SK-N-SH treated with all-trans-retinoic acid at 6 μM for 48 hours (cell line): ENCODE measurements at regions not wholly inside any gene's neighbourhood (a gene's known extent, or its start where the extent isn't known, plus 50 kb on each side); places are given as distances from the start of the nearest gene placed in this dataset.

Experiments
- ATAC-seq: fragments of 200-7000 bp; cut with Tn5 transposase; 3 replicates; pipeline ENCODE4 v1.9.1; 2020; ENCODE audit warnings: mild to moderate bottlenecking, moderate library complexity
- ARNTL ChIP-seq: fragments of 450-650 bp; formaldehyde crosslinking; IDR thresholded peaks from 2 replicates; pipeline ENCODE4 v1.5.0; 2020; ENCODE audit warnings: low read depth, mild to moderate bottlenecking, moderate library complexity, borderline replicate concordance
- BACH2 ChIP-seq: fragments of 250-450 bp; sonication (Bioruptor Pico); IDR thresholded peaks from 2 replicates; pipeline ENCODE4 v1.9.0; 2021; ENCODE audit warnings: mild to moderate bottlenecking, borderline replicate concordance
- CREB5 ChIP-seq: fragments of 250-450 bp; sonication (Bioruptor Pico); IDR thresholded peaks from 2 replicates; pipeline ENCODE4 v1.5.1; 2020; ENCODE audit warnings: low read depth, mild to moderate bottlenecking, moderate library complexity
- CSDC2 ChIP-seq: fragments of 250-450 bp; sonication (Bioruptor Pico); IDR thresholded peaks from 2 replicates; pipeline ENCODE4 v1.5.0; 2020; ENCODE audit warnings: mild to moderate bottlenecking, moderate library complexity
- CSRNP3 ChIP-seq: fragments of 250-450 bp; sonication (Bioruptor Pico); IDR thresholded peaks from 2 replicates; pipeline ENCODE4 v1.5.1; 2021; ENCODE audit warnings: mild to moderate bottlenecking, moderate library complexity
- ESRRG ChIP-seq: fragments of 250-450 bp; sonication (Bioruptor Pico); IDR thresholded peaks from 2 replicates; pipeline ENCODE4 v1.6.1; 2021; ENCODE audit warnings: mild to moderate bottlenecking
- GLIS3 ChIP-seq: fragments of 250-450 bp; sonication (Bioruptor Pico); IDR thresholded peaks from 2 replicates; pipeline ENCODE4 v1.5.0; 2020; ENCODE audit warnings: mild to moderate bottlenecking, moderate library complexity
- OSR1 ChIP-seq: fragments of 250-450 bp; sonication (Bioruptor Pico); IDR thresholded peaks from 2 replicates; pipeline ENCODE4 v1.8.0; 2022; ENCODE audit warnings: moderate library complexity, mild to moderate bottlenecking, inconsistent platforms
- PATZ1 ChIP-seq: fragments of 250-450 bp; sonication (Bioruptor Pico); IDR thresholded peaks from 2 replicates; pipeline ENCODE4 v1.8.0; 2020; ENCODE audit warnings: mild to moderate bottlenecking, moderate library complexity, borderline replicate concordance
- POU6F1 ChIP-seq: fragments of 250-450 bp; sonication (Bioruptor Pico); IDR thresholded peaks from 2 replicates; pipeline ENCODE4 v1.8.0; 2021; ENCODE audit warnings: low read depth, mild to moderate bottlenecking, moderate library complexity, borderline replicate concordance
- SNAI2 ChIP-seq: fragments of 250-450 bp; sonication (Bioruptor Pico); IDR thresholded peaks from 2 replicates; pipeline ENCODE4 v1.5.0; 2020; ENCODE audit warnings: mild to moderate bottlenecking, moderate library complexity
- TCF4 ChIP-seq: fragments of 250-450 bp; sonication (Bioruptor Pico); IDR thresholded peaks from 2 replicates; pipeline ENCODE4 v1.8.0; 2021; ENCODE audit warnings: mild to moderate bottlenecking, moderate library complexity, borderline replicate concordance
- TOX ChIP-seq: fragments of 250-450 bp; sonication (Bioruptor Pico); IDR thresholded peaks from 2 replicates; pipeline ENCODE4 v1.8.0; 2021; ENCODE audit warnings: mild to moderate bottlenecking, moderate library complexity, borderline replicate concordance
- TSHZ2 ChIP-seq: fragments of 250-450 bp; sonication (Bioruptor Pico); IDR thresholded peaks from 2 replicates; pipeline ENCODE4 v1.5.0; 2020; ENCODE audit warnings: mild to moderate bottlenecking, moderate library complexity
- ZC3H10 ChIP-seq: fragments of 250-450 bp; sonication (Bioruptor Pico); IDR thresholded peaks from 2 replicates; pipeline ENCODE4 v1.5.1; 2021; ENCODE audit warnings: mild to moderate bottlenecking, moderate library complexity
- ZFP3 ChIP-seq: fragments of 250-450 bp; sonication (Bioruptor Pico); IDR thresholded peaks from 2 replicates; pipeline ENCODE4 v1.5.0; 2020; ENCODE audit warnings: mild to moderate bottlenecking, moderate library complexity
- ZNF565 ChIP-seq: fragments of 450-650 bp; formaldehyde crosslinking; conservative IDR thresholded peaks from 2 replicates; pipeline ENCODE4 v1.5.0; 2020; ENCODE audit warnings: low read depth, mild to moderate bottlenecking, moderate library complexity

- ATAC-seq, result no peak
- TF ChIP-seq ZC3H10 (no peak), PATZ1 (CRISPR knock-in tag) (no peak), ZNF565 (CRISPR knock-in tag) (no peak), ESRRG (CRISPR knock-in tag) (no peak), TCF4 (CRISPR knock-in tag) (no peak), OSR1 (CRISPR knock-in tag) (no peak), CSRNP3 (CRISPR knock-in tag) (no peak)
Measured at GRCh38 chr7:36029853-36030515, 123.1 kb upstream of the EEPD1 start.

- TF ChIP-seq POU6F1 (CRISPR knock-in tag) (no peak), ARNTL (CRISPR knock-in tag) (no peak), ZNF565 (CRISPR knock-in tag) (no peak)
- ATAC-seq, result peak; percentile 45
Measured at GRCh38 chr7:36032361-36032818, 120.7 kb upstream of the EEPD1 start.

GRCh38 chr7:36034020-36034419 lies 119.0 kb upstream of the EEPD1 start:
- ATAC-seq, result peak; percentile 32
- TF ChIP-seq CREB5 (no peak), CSRNP3 (CRISPR knock-in tag) (no peak), ESRRG (CRISPR knock-in tag) (no peak), GLIS3 (CRISPR knock-in tag) (no peak), ARNTL (CRISPR knock-in tag) (no peak), CSDC2 (CRISPR knock-in tag) (no peak), BACH2 (CRISPR knock-in tag) (no peak), SNAI2 (CRISPR knock-in tag) (no peak), TOX (no peak), ZC3H10 (no peak), ZFP3 (CRISPR knock-in tag) (no peak), TCF4 (CRISPR knock-in tag) (no peak), TSHZ2 (CRISPR knock-in tag) (no peak)
